Astrocyte (in vitro differentiated cells and primary cell): ENCODE measurements at regions not wholly inside any gene's neighbourhood (a gene's known extent, or its start where the extent isn't known, plus 50 kb on each side); places are given as distances from the start of the nearest gene placed in this dataset.

Source experiments
- DNase-seq: peaks from one replicate; pipeline ENCODE4 v3.0.0-alpha.2; 2010; ENCODE audit warnings: low read depth
- FAIRE-seq: peaks from 2 replicates; lab custom pipeline; 2011; peaks lifted over from hg19 to GRCh38; lab: Jason Lieb, UNC
- H2AFZ ChIP-seq: 2 replicates; pipeline ENCODE4 v1.6.0; 2012; ENCODE audit warnings: low read depth, low read length, inconsistent platforms
- H3K27ac ChIP-seq: 2 replicates; pipeline ENCODE4 v1.5.1; 2011; ENCODE audit warnings: low read depth, low read length, inconsistent platforms
- H3K27me3 ChIP-seq: 2 replicates; pipeline ENCODE4 v1.6.0; 2011; ENCODE audit warnings: low read length, inconsistent platforms; ENCODE audit not compliant: insufficient read depth
- H3K36me3 ChIP-seq: 2 replicates; pipeline ENCODE4 v1.5.1; 2011; ENCODE audit warnings: low read length, inconsistent platforms; ENCODE audit not compliant: insufficient read depth
- H3K4me1 ChIP-seq: 2 replicates; pipeline ENCODE4 v1.5.1; 2011; ENCODE audit warnings: low read length, inconsistent platforms; ENCODE audit not compliant: insufficient read depth
- H3K4me2 ChIP-seq: 2 replicates; pipeline ENCODE4 v1.6.0; 2012; ENCODE audit warnings: low read length, inconsistent platforms
- H3K4me3 ChIP-seq: 2 replicates; pipeline ENCODE4 v1.5.1; 2011; ENCODE audit warnings: low read depth, mild to moderate bottlenecking, low read length, inconsistent platforms; ENCODE audit not compliant: insufficient read depth
- H3K79me2 ChIP-seq: 2 replicates; pipeline ENCODE4 v1.6.0; 2012; ENCODE audit warnings: mild to moderate bottlenecking, low read length, inconsistent platforms; ENCODE audit not compliant: insufficient read depth
- H3K9ac ChIP-seq: 2 replicates; pipeline ENCODE4 v1.6.0; 2012; ENCODE audit warnings: mild to moderate bottlenecking, low read length, inconsistent platforms
- H3K9me3 ChIP-seq: 2 replicates; pipeline ENCODE4 v1.5.1; 2012; ENCODE audit warnings: low read depth, mild to moderate bottlenecking, low read length, inconsistent platforms; ENCODE audit not compliant: insufficient read depth
- H4K20me1 ChIP-seq: 2 replicates; pipeline ENCODE4 v1.6.0; 2012; ENCODE audit warnings: low read length, inconsistent platforms; ENCODE audit not compliant: insufficient read depth
- H3K27ac Mint-ChIP-seq: one replicate; pipeline ENCODE4 v1.8.0; 2021; ENCODE audit warnings: mild to moderate bottlenecking, mixed read lengths; ENCODE audit not compliant: unreplicated experiment
- H3K27me3 Mint-ChIP-seq: one replicate; pipeline ENCODE4 v1.8.0; 2021; ENCODE audit warnings: low read depth, mixed read lengths; ENCODE audit not compliant: unreplicated experiment
- H3K36me3 Mint-ChIP-seq: one replicate; pipeline ENCODE4 v1.8.0; 2021; ENCODE audit warnings: low read depth, mixed read lengths; ENCODE audit not compliant: unreplicated experiment
- H3K4me1 Mint-ChIP-seq: one replicate; pipeline ENCODE4 v1.8.0; 2021; ENCODE audit warnings: low read depth, mixed read lengths; ENCODE audit not compliant: unreplicated experiment
- H3K4me3 Mint-ChIP-seq: one replicate; pipeline ENCODE4 v1.8.0; 2021; ENCODE audit warnings: mild to moderate bottlenecking, moderate library complexity, mixed read lengths; ENCODE audit not compliant: unreplicated experiment
- H3K9me3 Mint-ChIP-seq: one replicate; pipeline ENCODE4 v1.8.0; 2021; ENCODE audit warnings: mild to moderate bottlenecking, mixed read lengths; ENCODE audit not compliant: unreplicated experiment
- EZH2 ChIP-seq: IDR thresholded peaks from 2 replicates; pipeline ENCODE4 v1.6.1; 2012; ENCODE audit warnings: mild to moderate bottlenecking, low read length, inconsistent platforms; ENCODE audit not compliant: insufficient read depth
- TF ChIP-seq, protein P1 (sequence below): IDR thresholded peaks from 2 replicates; pipeline ENCODE4 v1.5.1; 2011; ENCODE audit warnings: low read depth, mild to moderate bottlenecking, inconsistent platforms, low read length, moderate library complexity; ENCODE audit not compliant: insufficient read depth

DNA sequence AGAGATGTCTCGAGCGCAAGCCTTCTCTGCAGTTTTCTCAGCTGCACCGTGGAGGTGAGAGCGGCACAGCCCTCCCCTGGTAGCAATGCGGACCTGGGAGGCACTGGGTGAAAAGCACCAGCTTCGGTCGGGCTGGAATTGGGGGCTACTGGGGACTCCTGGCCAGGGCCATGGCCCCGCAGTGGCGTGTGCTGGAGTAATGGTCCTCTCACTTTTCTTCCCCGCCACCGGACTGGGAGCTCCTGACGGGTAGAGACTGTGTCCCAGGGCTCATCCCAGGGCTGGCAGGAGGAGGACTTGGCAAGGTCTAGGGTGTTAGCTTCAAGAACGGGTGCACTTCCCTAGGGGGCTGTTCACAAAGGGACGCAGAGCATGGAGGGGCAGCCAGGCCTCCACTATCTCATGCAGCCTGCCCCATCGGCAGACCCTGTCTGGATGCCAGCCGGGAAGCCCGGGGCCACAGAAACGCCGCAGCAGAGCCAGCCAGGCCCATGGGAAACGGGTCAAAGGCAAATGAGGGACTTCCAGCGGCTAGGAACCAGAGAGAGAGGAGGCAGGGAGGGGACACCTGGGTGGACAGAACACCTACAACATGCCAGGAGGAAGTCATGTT lies 92.6 kb upstream of the MVB12B start:
- Mint-ChIP-seq H3K27ac (no peak overlapping the region), H3K4me1 (no peaks in the 10 kb centered on the region), H3K4me3 (no peak overlapping the region), H3K27me3 (peaks cover 26% of the 10 kb centered on the region), H3K9me3 (peaks cover 8% of the 10 kb centered on the region), H3K36me3 (no peaks in the 10 kb centered on the region)
- H3K9me3 ChIP-seq: peaks cover 4% of the 10 kb centered on the region
- H3K79me2 ChIP-seq: no peaks in the 10 kb centered on the region
- no peak for TF ChIP-seq EZH2
- TF ChIP-seq, protein P1, sequence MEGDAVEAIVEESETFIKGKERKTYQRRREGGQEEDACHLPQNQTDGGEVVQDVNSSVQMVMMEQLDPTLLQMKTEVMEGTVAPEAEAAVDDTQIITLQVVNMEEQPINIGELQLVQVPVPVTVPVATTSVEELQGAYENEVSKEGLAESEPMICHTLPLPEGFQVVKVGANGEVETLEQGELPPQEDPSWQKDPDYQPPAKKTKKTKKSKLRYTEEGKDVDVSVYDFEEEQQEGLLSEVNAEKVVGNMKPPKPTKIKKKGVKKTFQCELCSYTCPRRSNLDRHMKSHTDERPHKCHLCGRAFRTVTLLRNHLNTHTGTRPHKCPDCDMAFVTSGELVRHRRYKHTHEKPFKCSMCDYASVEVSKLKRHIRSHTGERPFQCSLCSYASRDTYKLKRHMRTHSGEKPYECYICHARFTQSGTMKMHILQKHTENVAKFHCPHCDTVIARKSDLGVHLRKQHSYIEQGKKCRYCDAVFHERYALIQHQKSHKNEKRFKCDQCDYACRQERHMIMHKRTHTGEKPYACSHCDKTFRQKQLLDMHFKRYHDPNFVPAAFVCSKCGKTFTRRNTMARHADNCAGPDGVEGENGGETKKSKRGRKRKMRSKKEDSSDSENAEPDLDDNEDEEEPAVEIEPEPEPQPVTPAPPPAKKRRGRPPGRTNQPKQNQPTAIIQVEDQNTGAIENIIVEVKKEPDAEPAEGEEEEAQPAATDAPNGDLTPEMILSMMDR: no peak
- no peak for FAIRE-seq
- H3K27ac ChIP-seq: no peak overlapping the region
- no peak for DNase-seq
- no peaks in the 10 kb centered on the region for H3K4me1 ChIP-seq
- no peak overlapping the region for H3K4me3 ChIP-seq
- no peaks in the 10 kb centered on the region for H4K20me1 ChIP-seq
- H3K4me2 ChIP-seq: no peak overlapping the region
- no peak overlapping the region for H3K9ac ChIP-seq
- no peak overlapping the region for H2AFZ ChIP-seq
- no peaks in the 10 kb centered on the region for H3K36me3 ChIP-seq
- H3K27me3 ChIP-seq: peaks cover 10% of the 10 kb centered on the region

DNA sequence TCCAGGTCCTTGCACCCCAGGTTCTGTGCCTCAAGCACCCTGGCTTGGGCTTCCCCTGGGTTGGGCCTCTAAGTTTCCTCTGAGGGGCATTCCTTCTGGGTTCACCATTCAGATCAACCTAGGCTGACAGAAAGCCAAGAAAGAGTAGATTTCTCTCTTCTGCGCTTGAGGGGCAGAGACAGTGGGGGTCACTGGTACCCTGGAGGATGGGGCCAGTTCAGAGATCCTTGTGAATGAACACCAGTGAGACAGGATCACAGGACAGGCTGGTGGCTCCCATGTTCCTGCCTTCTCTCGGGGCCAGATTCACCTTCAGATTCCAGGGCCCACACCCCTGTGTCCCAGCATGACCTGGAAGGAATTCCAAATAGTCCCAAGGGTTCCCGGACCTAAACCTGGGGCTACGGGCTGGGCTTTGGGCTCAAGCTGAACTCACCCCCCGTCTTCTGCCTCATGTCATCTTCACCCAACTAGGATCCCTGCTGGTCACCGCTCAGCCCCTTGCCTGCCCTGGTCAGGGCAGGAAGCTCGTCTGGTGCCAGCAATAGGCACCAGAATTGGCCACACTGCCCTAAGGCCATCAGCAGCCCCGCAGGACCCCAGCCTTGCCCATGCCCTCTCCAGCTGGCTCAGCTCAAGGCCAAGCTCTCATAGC lies 91.8 kb upstream of the MVB12B start:
- no peak overlapping the region for H3K4me3 Mint-ChIP-seq
- no peak for FAIRE-seq

More for the DNA sequence above, 91.8 kb upstream of the MVB12B start:
- H3K9me3 ChIP-seq: peaks cover 4% of the 10 kb centered on the region
- no peaks in the 10 kb centered on the region for H3K4me1 ChIP-seq
- H2AFZ ChIP-seq: no peak overlapping the region
- no peaks in the 10 kb centered on the region for H4K20me1 ChIP-seq
- H3K9me3 Mint-ChIP-seq: peaks cover 11% of the 10 kb centered on the region
- H3K4me1 Mint-ChIP-seq: no peaks in the 10 kb centered on the region
- H3K27ac ChIP-seq: no peak overlapping the region
- no peak for DNase-seq
- H3K4me2 ChIP-seq: no peak overlapping the region
- peaks cover 22% of the 10 kb centered on the region for H3K27me3 Mint-ChIP-seq
- H3K9ac ChIP-seq: no peak overlapping the region
- H3K27me3 ChIP-seq: peaks cover 10% of the 10 kb centered on the region
- no peak overlapping the region for H3K4me3 ChIP-seq
- TF ChIP-seq EZH2: no peak
- TF ChIP-seq, protein P1: no peak
- H3K36me3 ChIP-seq: no peaks in the 10 kb centered on the region
- H3K27ac Mint-ChIP-seq: no peak overlapping the region
- H3K79me2 ChIP-seq: no peaks in the 10 kb centered on the region
- no peaks in the 10 kb centered on the region for H3K36me3 Mint-ChIP-seq
